SU-DHL-6 (cell line): ENCODE measurements at regions not wholly inside any gene's neighbourhood (a gene's known extent, or its start where the extent isn't known, plus 50 kb on each side); places are given as distances from the start of the nearest gene placed in this dataset.

Experiments used
- EZH2phosphoT487 ChIP-seq: fragments of 200-600 bp; sonication (generic), shearing (Covaris generic); conservative IDR thresholded peaks from 2 replicates; pipeline ENCODE4 v1.6.1; 2018; ENCODE audit warnings: mild to moderate bottlenecking, antibody characterized with exemption, low read length, moderate library complexity, mixed read lengths
- TF ChIP-seq, protein P1 (sequence below): fragments of 200-600 bp; sonication (generic); IDR thresholded peaks from one replicate; pipeline ENCODE4 v1.5.1; 2017; ENCODE audit warnings: antibody characterized with exemption, mild to moderate bottlenecking, low read length, moderate library complexity; ENCODE audit not compliant: insufficient read depth, poor library complexity, severe bottlenecking

DNA sequence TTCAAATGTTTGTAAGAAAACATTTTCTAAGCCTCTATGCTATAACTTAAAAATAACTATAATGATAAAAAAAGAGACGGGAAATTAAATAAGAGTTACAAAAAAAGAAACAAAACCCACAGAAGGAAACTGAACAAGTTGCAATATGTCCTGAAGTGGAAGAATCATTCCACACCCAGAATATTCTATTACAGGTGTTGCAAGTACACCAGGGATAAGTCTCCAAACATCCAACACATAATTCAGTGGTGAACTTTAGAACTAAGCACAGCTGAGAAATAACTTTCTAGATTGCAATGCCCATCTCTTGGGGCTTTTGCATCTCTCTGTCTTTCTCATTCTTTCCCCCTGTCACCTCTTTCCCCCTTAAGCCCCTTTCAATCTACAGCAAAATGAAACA, 325.2 kb downstream of the BRINP1 start:
- TF ChIP-seq, protein P1, sequence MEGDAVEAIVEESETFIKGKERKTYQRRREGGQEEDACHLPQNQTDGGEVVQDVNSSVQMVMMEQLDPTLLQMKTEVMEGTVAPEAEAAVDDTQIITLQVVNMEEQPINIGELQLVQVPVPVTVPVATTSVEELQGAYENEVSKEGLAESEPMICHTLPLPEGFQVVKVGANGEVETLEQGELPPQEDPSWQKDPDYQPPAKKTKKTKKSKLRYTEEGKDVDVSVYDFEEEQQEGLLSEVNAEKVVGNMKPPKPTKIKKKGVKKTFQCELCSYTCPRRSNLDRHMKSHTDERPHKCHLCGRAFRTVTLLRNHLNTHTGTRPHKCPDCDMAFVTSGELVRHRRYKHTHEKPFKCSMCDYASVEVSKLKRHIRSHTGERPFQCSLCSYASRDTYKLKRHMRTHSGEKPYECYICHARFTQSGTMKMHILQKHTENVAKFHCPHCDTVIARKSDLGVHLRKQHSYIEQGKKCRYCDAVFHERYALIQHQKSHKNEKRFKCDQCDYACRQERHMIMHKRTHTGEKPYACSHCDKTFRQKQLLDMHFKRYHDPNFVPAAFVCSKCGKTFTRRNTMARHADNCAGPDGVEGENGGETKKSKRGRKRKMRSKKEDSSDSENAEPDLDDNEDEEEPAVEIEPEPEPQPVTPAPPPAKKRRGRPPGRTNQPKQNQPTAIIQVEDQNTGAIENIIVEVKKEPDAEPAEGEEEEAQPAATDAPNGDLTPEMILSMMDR, result no peak
- no peak for TF ChIP-seq EZH2phosphoT487
